B cell (primary cell): ENCODE measurements at regions not wholly inside any gene's neighbourhood (a gene's known extent, or its start where the extent isn't known, plus 50 kb on each side); places are given as distances from the start of the nearest gene placed in this dataset.

Experiments used
- ATAC-seq: fragments of 200-7000 bp; cut with Tn5 transposase; one replicate; pipeline ENCODE4 v1.10.0; 2021; ENCODE audit warnings: low read depth, mild to moderate bottlenecking, moderate number of reproducible peaks, moderate library complexity
- CTCF ChIA-PET: fragments of 350-600 bp; sonication (Branson Sonifier 250); formaldehyde crosslinking; loops from one replicate; lab custom pipeline; 2021; ENCODE audit warnings: antibody characterized with exemption, inconsistent platforms; lab: Charles Lee
- POLR2A ChIA-PET: fragments of 350-600 bp; sonication (Branson Sonifier 250); formaldehyde crosslinking; loops from one replicate; lab custom pipeline; 2021; ENCODE audit warnings: antibody characterized with exemption; lab: Charles Lee
- DNase-seq: peaks from one replicate; pipeline ENCODE4 v3.0.0; 2013
- H2AFZ ChIP-seq: 2 replicates; pipeline ENCODE4 v1.6.1; 2012; ENCODE audit warnings: mild to moderate bottlenecking, low read depth, low read length; ENCODE audit not compliant: insufficient read depth, poor library complexity, severe bottlenecking
- H3K27ac ChIP-seq, 2 donors: 1 replicate in 1 of 2; 2 replicates in 1 of 2; pipeline ENCODE4 v1.5.1; 2012 to 2013; ENCODE audit warnings: low read length in 2 of 2, mild to moderate bottlenecking in 2 of 2, moderate library complexity in 1 of 2
- H3K27me3 ChIP-seq, 4 experiments: fragments of 200-600 bp in 1 of 4; sonication (generic) in 1 of 4; replicated peaks in 1 of 4; 1 replicate in 2 of 4; 2 replicates in 2 of 4; pipeline versions ENCODE4 v1.6.1 to v1.7.0; 2013 to 2016; ENCODE audit warnings: low read length in 3 of 4, mild to moderate bottlenecking in 2 of 4, mixed read lengths in 1 of 4, moderate library complexity in 1 of 4; ENCODE audit not compliant: insufficient read depth in 4 of 4, control insufficient read depth in 3 of 4; ENCODE audit errors: control extremely low read depth in 1 of 4
- H3K36me3 ChIP-seq, 2 experiments: replicated peaks in 1 of 2; 1 replicate in 1 of 2; 2 replicates in 1 of 2; pipeline versions ENCODE4 v1.6.1 to v1.7.1; 2013; ENCODE audit warnings: low read length in 1 of 2; ENCODE audit not compliant: insufficient read depth in 2 of 2, control insufficient read depth in 1 of 2; ENCODE audit errors: control extremely low read depth in 1 of 2, extremely low read depth in 1 of 2
- H3K4me1 ChIP-seq, 2 donors: fragments of 200-600 bp in 1 of 2; sonication (generic) in 1 of 2; 1 replicate in 1 of 2; 2 replicates in 1 of 2; pipeline versions ENCODE4 v1.5.1 to v1.6.1; 2013 to 2017; ENCODE audit warnings: low read length in 2 of 2; ENCODE audit not compliant: control insufficient read depth in 2 of 2, insufficient read depth in 2 of 2
- H3K4me2 ChIP-seq: replicated peaks from 2 replicates; pipeline ENCODE3; 2012; ENCODE audit warnings: mild to moderate bottlenecking, low read depth, low read length; ENCODE audit not compliant: poor library complexity, severe bottlenecking
- H3K4me3 ChIP-seq, 5 experiments: fragments of 200-600 bp in 1 of 5; sonication (generic) in 1 of 5; 1 replicate in 3 of 5; 2 replicates in 2 of 5; pipeline versions ENCODE4 v1.5.1 to v1.7.0; 2011 to 2016; ENCODE audit warnings: low read length in 4 of 5, mild to moderate bottlenecking in 4 of 5, low read depth in 2 of 5, control low read depth in 1 of 5, moderate library complexity in 1 of 5; ENCODE audit not compliant: insufficient read depth in 1 of 5; ENCODE audit errors: control extremely low read depth in 1 of 5, extremely low read depth in 1 of 5
- H3K79me2 ChIP-seq: fragments of 200-600 bp; sonication (generic); one replicate; pipeline ENCODE4 v1.6.0; 2016; ENCODE audit warnings: low read length; ENCODE audit not compliant: control insufficient read depth, insufficient read depth
- H3K9ac ChIP-seq: fragments of 200-600 bp; sonication (generic); 2 replicates; pipeline ENCODE4 v1.6.1; 2017; ENCODE audit warnings: mild to moderate bottlenecking, low read length, moderate library complexity
- H3K9me3 ChIP-seq, 3 donors: one replicate each; pipeline versions ENCODE4 v1.6.1 to v1.7.1; 2013; ENCODE audit warnings: low read length in 2 of 3; ENCODE audit not compliant: control insufficient read depth in 2 of 3, insufficient read depth in 1 of 3; ENCODE audit errors: control extremely low read depth in 1 of 3
- H4K20me1 ChIP-seq: 2 replicates; pipeline ENCODE4 v1.6.0; 2012; ENCODE audit warnings: mild to moderate bottlenecking, low read length; ENCODE audit not compliant: insufficient read depth, control insufficient read depth, poor library complexity, severe bottlenecking
- H3K27ac Mint-ChIP-seq: one replicate; pipeline ENCODE4 v1.8.0; 2021; ENCODE audit warnings: mixed read lengths
- H3K27me3 Mint-ChIP-seq: one replicate; pipeline ENCODE4 v1.8.0; 2021; ENCODE audit warnings: mixed read lengths
- H3K4me1 Mint-ChIP-seq: one replicate; pipeline ENCODE4 v1.8.0; 2021; ENCODE audit warnings: mixed read lengths
- H3K4me3 Mint-ChIP-seq: one replicate; pipeline ENCODE4 v1.8.0; 2021; ENCODE audit warnings: mixed read lengths
- H3K9me3 Mint-ChIP-seq: one replicate; pipeline ENCODE4 v1.8.0; 2022; ENCODE audit warnings: mixed read lengths; ENCODE audit not compliant: insufficient read depth
- EZH2 ChIP-seq: IDR thresholded peaks from 2 replicates; pipeline ENCODE4 v1.6.1; 2012; ENCODE audit warnings: borderline replicate concordance, low read depth, mild to moderate bottlenecking, moderate library complexity, low read length; ENCODE audit not compliant: insufficient read depth, poor library complexity, severe bottlenecking
- WGBS: methylation state at CpG from one replicate; pipeline ENCODE4 v1.1.5; 2013; ENCODE audit warnings: missing lambda C conversion rate; ENCODE audit not compliant: insufficient coverage; 5-methylcytosine and 5-hydroxymethylcytosine counted together
- intact Hi-C: fragments of 100-400 bp; cut with micrococcal nuclease; formaldehyde crosslinking; loops from one replicate; pipeline ENCODE4 v1.10.0; 2022
- TF ChIP-seq, protein P1 (sequence below): fragments of 200-600 bp; IDR thresholded peaks from one replicate; pipeline ENCODE4 v1.8.0; 2022; ENCODE audit warnings: antibody characterized with exemption, mild to moderate bottlenecking

DNA sequence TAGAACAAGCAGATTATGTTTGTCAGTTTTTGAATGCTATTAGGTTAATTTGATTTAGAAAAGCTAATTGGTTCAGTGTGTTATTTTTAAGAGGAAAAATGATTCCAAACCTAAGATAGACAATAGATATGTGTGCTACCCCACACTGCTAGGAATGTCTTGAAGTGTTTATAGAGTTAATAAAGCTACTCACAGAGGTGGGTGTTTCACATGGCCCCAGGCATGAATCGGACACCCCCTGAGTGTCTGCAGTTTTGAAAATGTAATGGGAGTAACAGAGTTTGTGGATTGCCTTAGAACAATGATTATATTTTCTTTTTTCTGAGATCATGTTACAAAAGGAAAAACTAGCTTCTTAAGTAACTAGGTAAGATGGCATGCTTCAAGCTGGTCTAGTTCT, 348.3 kb downstream of the ADCYAP1 start:
- Mint-ChIP-seq H3K4me1 (no peaks in the 10 kb centered on the region), H3K4me3 (no peak overlapping the region), H3K27me3 (no peaks in the 10 kb centered on the region), H3K9me3 (peaks cover 3% of the 10 kb centered on the region), H3K27ac (no peak overlapping the region)
- H3K9ac ChIP-seq: no peak overlapping the region
- intact Hi-C loops: no loop called here
- no peak for ATAC-seq
- no peaks in the 10 kb centered on the region for H3K4me1 ChIP-seq
- ChIA-PET CTCF (no interaction called here), POLR2A (no interaction called here)
- no peak overlapping the region for H3K4me2 ChIP-seq
- no peaks in the 10 kb centered on the region for H4K20me1 ChIP-seq
- H3K36me3 ChIP-seq: no peaks in the 10 kb centered on the region
- no CpG with 5 or more reads among the region's 1 CpG for WGBS
- DNase-seq: no peak
- TF ChIP-seq, protein P1, sequence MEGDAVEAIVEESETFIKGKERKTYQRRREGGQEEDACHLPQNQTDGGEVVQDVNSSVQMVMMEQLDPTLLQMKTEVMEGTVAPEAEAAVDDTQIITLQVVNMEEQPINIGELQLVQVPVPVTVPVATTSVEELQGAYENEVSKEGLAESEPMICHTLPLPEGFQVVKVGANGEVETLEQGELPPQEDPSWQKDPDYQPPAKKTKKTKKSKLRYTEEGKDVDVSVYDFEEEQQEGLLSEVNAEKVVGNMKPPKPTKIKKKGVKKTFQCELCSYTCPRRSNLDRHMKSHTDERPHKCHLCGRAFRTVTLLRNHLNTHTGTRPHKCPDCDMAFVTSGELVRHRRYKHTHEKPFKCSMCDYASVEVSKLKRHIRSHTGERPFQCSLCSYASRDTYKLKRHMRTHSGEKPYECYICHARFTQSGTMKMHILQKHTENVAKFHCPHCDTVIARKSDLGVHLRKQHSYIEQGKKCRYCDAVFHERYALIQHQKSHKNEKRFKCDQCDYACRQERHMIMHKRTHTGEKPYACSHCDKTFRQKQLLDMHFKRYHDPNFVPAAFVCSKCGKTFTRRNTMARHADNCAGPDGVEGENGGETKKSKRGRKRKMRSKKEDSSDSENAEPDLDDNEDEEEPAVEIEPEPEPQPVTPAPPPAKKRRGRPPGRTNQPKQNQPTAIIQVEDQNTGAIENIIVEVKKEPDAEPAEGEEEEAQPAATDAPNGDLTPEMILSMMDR: no peak
- TF ChIP-seq EZH2: no peak
- no peak overlapping the region for H3K4me3 ChIP-seq
- H3K9me3 ChIP-seq: peaks cover 0 to 1% (median 0%) of the 10 kb centered on the region in 3 donors
- no peaks in the 10 kb centered on the region for H3K79me2 ChIP-seq
- no peak overlapping the region for H2AFZ ChIP-seq
- H3K27ac ChIP-seq: no peak overlapping the region
- no peaks in the 10 kb centered on the region for H3K27me3 ChIP-seq

DNA sequence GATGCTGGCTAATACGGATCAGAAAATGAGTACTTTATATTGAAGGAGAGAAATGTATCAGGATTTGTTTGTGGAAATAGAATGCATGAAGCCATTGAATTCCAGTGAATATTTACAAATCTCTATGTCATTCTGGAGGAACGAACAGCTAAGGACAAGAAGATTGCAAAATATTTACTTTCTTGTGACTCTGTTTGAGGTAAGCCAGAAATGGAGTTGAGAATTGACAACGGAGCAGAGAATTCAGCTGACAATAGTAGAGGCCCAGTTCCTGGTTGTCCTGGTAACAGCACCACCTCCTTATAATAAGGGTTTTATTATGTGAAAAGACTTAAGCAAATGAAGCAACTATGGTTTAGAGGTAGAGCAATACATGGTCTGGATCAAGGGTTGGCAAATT, 349.2 kb downstream of the ADCYAP1 start:
- Mint-ChIP-seq H3K27ac (no peak overlapping the region), H3K27me3 (no peaks in the 10 kb centered on the region), H3K4me1 (no peaks in the 10 kb centered on the region), H3K9me3 (peaks cover 3% of the 10 kb centered on the region), H3K4me3 (no peak overlapping the region)
- DNase-seq (no peak), ATAC-seq (no peak)
- Histone ChIP-seq H3K79me2 (no peaks in the 10 kb centered on the region), H3K36me3 (no peaks in the 10 kb centered on the region), H3K27ac (no peak overlapping the region), H3K4me1 (no peaks in the 10 kb centered on the region), H3K27me3 (no peaks in the 10 kb centered on the region), H4K20me1 (no peaks in the 10 kb centered on the region), H2AFZ (no peak overlapping the region), H3K4me3 (no peak overlapping the region), H3K4me2 (no peak overlapping the region), H3K9ac (no peak overlapping the region), H3K9me3 (peaks cover 0 to 1% (median 0%) of the 10 kb centered on the region in 3 donors)
- ChIA-PET POLR2A (no interaction called here), CTCF (no interaction called here)
- intact Hi-C loops: no loop called here
- no peak for TF ChIP-seq EZH2
- TF ChIP-seq, protein P1: no peak
- no CpG with 5 or more reads among the region's 3 CpGs for WGBS
